ENCODE measurements at regions not wholly inside any gene's neighbourhood (a gene's known extent, or its start where the extent isn't known, plus 50 kb on each side); places are given as distances from the start of the nearest gene placed in this dataset.

GRCh38 chr16:77033516-77033915 is 157.5 kb upstream of the MON1B start:
- Mint-ChIP-seq H3K9me3 (no peaks in the 10 kb centered on the region), H3K4me3 (no peak overlapping the region), H3K27ac (no peak overlapping the region), H3K36me3 (ENCODE audit: low read depth) (no peaks in the 10 kb centered on the region), H3K27me3 (ENCODE audit: low read depth, poor library complexity) (no peaks in the 10 kb centered on the region), H3K4me1 (no peaks in the 10 kb centered on the region)
- no peak for DNase-seq
- no peak for TF ChIP-seq CTCF (IDR thresholded peaks at IDR 0.05)

DNA sequence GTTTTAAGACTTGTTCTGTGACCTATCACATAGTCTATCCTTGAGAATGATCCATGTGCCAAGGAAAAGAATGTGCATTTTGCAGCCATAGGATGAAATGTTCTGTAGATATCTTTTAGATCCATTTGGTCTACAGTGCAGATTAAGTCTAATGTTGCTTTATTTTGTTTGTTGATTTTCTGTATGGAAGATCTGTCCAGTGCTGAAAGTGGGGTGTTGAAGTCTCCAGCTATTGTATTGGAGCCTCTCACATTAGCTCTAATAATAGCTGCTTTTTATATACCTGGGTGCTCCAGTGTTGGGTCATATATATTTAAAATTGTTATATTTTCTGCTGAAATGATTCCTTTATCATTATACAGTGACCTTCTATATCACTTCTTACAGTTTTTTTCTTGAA is 155.6 kb upstream of the MON1B start:
- Mint-ChIP-seq H3K9me3 (no peaks in the 10 kb centered on the region), H3K4me3 (no peak overlapping the region), H3K36me3 (ENCODE audit: low read depth) (no peaks in the 10 kb centered on the region), H3K27me3 (ENCODE audit: low read depth, poor library complexity) (no peaks in the 10 kb centered on the region), H3K4me1 (no peaks in the 10 kb centered on the region), H3K27ac (no peak overlapping the region)
- TF ChIP-seq CTCF (IDR thresholded peaks at IDR 0.05), result no peak
- DNase-seq, result no peak

- H3K27ac Mint-ChIP-seq, result no peak overlapping the region
- no peaks in the 10 kb centered on the region for H3K9me3 Mint-ChIP-seq
- no peaks in the 10 kb centered on the region for H3K4me1 Mint-ChIP-seq
- H3K27me3 Mint-ChIP-seq (ENCODE audit: low read depth, poor library complexity), result no peaks in the 10 kb centered on the region
- no peak for TF ChIP-seq CTCF (IDR thresholded peaks at IDR 0.05)
- H3K4me3 Mint-ChIP-seq, result no peak overlapping the region
- no peak for DNase-seq
- no peaks in the 10 kb centered on the region for H3K36me3 Mint-ChIP-seq (ENCODE audit: low read depth)
These were observed 153.2 kb upstream of the MON1B start for GRCh38 chr16:77037696-77038347.

- H3K36me3 Mint-ChIP-seq (ENCODE audit: low read depth), result no peaks in the 10 kb centered on the region
- no peak for DNase-seq
- no peak overlapping the region for H3K27ac Mint-ChIP-seq
- no peaks in the 10 kb centered on the region for H3K4me1 Mint-ChIP-seq
- H3K9me3 Mint-ChIP-seq, result no peaks in the 10 kb centered on the region
- no peak overlapping the region for H3K4me3 Mint-ChIP-seq
- no peak for TF ChIP-seq CTCF (IDR thresholded peaks at IDR 0.05)
- no peaks in the 10 kb centered on the region for H3K27me3 Mint-ChIP-seq (ENCODE audit: low read depth, poor library complexity)
These were observed 149.5 kb upstream of the MON1B start for GRCh38 chr16:77041468-77041867.

- DNase-seq, result no peak
- H3K36me3 Mint-ChIP-seq (ENCODE audit: low read depth), result no peaks in the 10 kb centered on the region
- H3K27me3 Mint-ChIP-seq (ENCODE audit: low read depth, poor library complexity), result no peaks in the 10 kb centered on the region
- H3K9me3 Mint-ChIP-seq, result no peaks in the 10 kb centered on the region
- H3K27ac Mint-ChIP-seq, result no peak overlapping the region
- TF ChIP-seq CTCF (IDR thresholded peaks at IDR 0.05), result peak; percentile 14
- peaks cover 9% of the 10 kb centered on the region for H3K4me1 Mint-ChIP-seq
- H3K4me3 Mint-ChIP-seq, result no peak overlapping the region
These were observed 147.9 kb upstream of the MON1B start for GRCh38 chr16:77043076-77043475.

DNA sequence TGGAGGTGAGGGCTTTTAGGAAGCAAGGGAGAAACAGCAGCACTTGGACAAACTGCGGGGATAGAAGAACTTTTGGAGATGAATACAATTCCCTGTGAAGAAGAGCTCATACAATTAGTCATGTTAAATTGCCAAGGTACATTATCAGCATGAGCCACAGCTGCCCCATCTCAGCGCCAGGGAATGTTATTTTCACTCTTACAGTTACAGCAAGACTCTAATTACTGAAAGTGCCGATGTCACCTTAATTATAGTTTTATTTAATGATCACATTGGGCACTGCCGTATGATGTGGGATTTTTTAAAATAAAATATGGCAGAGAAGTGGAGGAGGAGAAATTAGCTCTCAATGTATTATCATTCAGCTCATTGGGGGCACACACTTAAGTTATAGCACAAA is 144.8 kb upstream of the MON1B start:
- Mint-ChIP-seq H3K9me3 (no peaks in the 10 kb centered on the region), H3K27me3 (ENCODE audit: low read depth, poor library complexity) (no peaks in the 10 kb centered on the region), H3K27ac (no peak overlapping the region), H3K4me3 (no peak overlapping the region), H3K4me1 (peaks cover 13% of the 10 kb centered on the region), H3K36me3 (ENCODE audit: low read depth) (no peaks in the 10 kb centered on the region)
- no peak for DNase-seq
- TF ChIP-seq CTCF (IDR thresholded peaks at IDR 0.05), result no peak
